Gastrocnemius medialis (tissue), 4 donors: ENCODE measurements at regions not wholly inside any gene's neighbourhood (a gene's known extent, or its start where the extent isn't known, plus 50 kb on each side); places are given as distances from the start of the nearest gene placed in this dataset.

Experiments
- POLR2A ChIP-seq, 2 donors: fragments of 450-650 bp; IDR thresholded peaks; one replicate each; pipeline ENCODE4 v1.6.1; 2017; ENCODE audit warnings: antibody characterized with exemption in 2 of 2, mild to moderate bottlenecking in 2 of 2, moderate library complexity in 2 of 2
- TF ChIP-seq, protein P1 (sequence below), 5 experiments: fragments of 450-650 bp in 3 of 5; fragments of 200-600 bp in 2 of 5; sonication (generic) in 2 of 5; IDR thresholded peaks in 4 of 5; conservative IDR thresholded peaks in 1 of 5; 1 replicate in 4 of 5; 2 replicates in 1 of 5; pipeline ENCODE4 v1.5.1; 2016 to 2019; ENCODE audit warnings: antibody characterized with exemption in 5 of 5, mild to moderate bottlenecking in 3 of 5, moderate library complexity in 3 of 5

DNA sequence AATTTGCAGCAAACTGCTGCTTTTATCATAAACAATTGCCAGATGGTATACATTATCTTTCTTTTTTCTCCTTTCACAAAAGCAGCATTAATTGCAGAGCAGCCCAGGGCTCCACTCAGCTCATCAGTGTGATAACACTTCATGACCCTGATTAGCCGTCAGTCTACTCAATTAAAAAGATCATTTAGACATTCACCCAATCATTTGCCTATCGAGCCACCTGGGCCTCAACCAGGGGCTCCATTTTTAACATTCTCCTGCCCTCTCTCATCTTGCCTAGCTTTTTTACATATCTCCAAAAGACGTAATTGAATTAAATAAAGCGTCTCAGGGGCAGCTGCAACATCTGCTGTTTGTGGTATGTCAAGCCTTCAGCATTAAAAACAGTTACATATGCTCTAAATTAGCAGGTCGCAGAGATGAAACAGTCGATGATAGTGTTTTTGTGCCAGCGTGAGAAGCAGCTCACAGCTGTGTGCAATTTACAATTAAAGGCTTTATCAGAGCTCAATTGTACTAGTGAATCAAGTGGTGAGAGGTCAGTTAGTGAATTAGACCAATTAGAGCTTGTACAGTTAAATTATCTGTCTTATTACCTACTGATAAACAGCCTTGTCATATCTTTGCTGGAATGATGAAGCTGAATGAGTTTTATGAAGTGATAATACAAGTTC lies 522.5 kb downstream of the ETV1 start:
- TF ChIP-seq, protein P1, sequence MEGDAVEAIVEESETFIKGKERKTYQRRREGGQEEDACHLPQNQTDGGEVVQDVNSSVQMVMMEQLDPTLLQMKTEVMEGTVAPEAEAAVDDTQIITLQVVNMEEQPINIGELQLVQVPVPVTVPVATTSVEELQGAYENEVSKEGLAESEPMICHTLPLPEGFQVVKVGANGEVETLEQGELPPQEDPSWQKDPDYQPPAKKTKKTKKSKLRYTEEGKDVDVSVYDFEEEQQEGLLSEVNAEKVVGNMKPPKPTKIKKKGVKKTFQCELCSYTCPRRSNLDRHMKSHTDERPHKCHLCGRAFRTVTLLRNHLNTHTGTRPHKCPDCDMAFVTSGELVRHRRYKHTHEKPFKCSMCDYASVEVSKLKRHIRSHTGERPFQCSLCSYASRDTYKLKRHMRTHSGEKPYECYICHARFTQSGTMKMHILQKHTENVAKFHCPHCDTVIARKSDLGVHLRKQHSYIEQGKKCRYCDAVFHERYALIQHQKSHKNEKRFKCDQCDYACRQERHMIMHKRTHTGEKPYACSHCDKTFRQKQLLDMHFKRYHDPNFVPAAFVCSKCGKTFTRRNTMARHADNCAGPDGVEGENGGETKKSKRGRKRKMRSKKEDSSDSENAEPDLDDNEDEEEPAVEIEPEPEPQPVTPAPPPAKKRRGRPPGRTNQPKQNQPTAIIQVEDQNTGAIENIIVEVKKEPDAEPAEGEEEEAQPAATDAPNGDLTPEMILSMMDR (IDR thresholded peaks at IDR 0.05 in 4 of 5, conservative IDR thresholded peaks at IDR 0.05 in 1 of 5), result no peak
- no peak for TF ChIP-seq POLR2A (IDR thresholded peaks at IDR 0.05)
